Umbilical cord (tissue), 1 donor: ENCODE measurements at regions not wholly inside any gene's neighbourhood (a gene's known extent, or its start where the extent isn't known, plus 50 kb on each side); places are given as distances from the start of the nearest gene placed in this dataset.

ENCODE experiments used
- DNase-seq: peaks from one replicate; pipeline ENCODE4 v3.0.0-alpha.2; 2015; ENCODE audit warnings: low spot score

- DNase-seq, result no peak
Measured at GRCh38 chr13:82822935-82823334, 1059.3 kb downstream of the SLITRK1 start.

GRCh38 chr13:82817133-82817532 lies 1065.1 kb downstream of the SLITRK1 start:
- DNase-seq, result no peak

GRCh38 chr13:82815791-82816190 lies 1066.5 kb downstream of the SLITRK1 start:
- DNase-seq, result no peak

- no peak for DNase-seq
Measured at GRCh38 chr13:82803341-82803740, 1078.9 kb downstream of the SLITRK1 start.

GRCh38 chr13:82802528-82802927 lies 1079.7 kb downstream of the SLITRK1 start:
- no peak for DNase-seq

- DNase-seq, result no peak
Measured at GRCh38 chr13:82800391-82800790, 1081.9 kb downstream of the SLITRK1 start.

GRCh38 chr13:82797876-82798275 lies 1084.4 kb downstream of the SLITRK1 start:
- DNase-seq, result no peak

- no peak for DNase-seq
Measured at GRCh38 chr13:82791035-82791434, 1091.2 kb downstream of the SLITRK1 start.

GRCh38 chr13:82772816-82773215 lies 1109.5 kb downstream of the SLITRK1 start:
- no peak for DNase-seq

GRCh38 chr13:82766732-82767321 lies 1115.4 kb downstream of the SLITRK1 start:
- no peak for DNase-seq

- DNase-seq, result no peak
Measured at GRCh38 chr13:82758044-82758443, 1124.2 kb downstream of the SLITRK1 start.

GRCh38 chr13:82751206-82751605 lies 1131.1 kb downstream of the SLITRK1 start:
- DNase-seq, result no peak

- DNase-seq, result no peak
Measured at GRCh38 chr13:82749551-82749950, 1132.7 kb downstream of the SLITRK1 start.

- DNase-seq, result no peak
Measured at GRCh38 chr13:82747958-82748357, 1134.3 kb downstream of the SLITRK1 start.

GRCh38 chr13:82747291-82747690 lies 1135.0 kb downstream of the SLITRK1 start:
- no peak for DNase-seq

GRCh38 chr13:82740442-82740841 lies 1141.8 kb downstream of the SLITRK1 start:
- DNase-seq, result no peak

GRCh38 chr13:82739881-82740280 lies 1142.4 kb downstream of the SLITRK1 start:
- no peak for DNase-seq

GRCh38 chr13:82729401-82729800 lies 1152.9 kb downstream of the SLITRK1 start:
- no peak for DNase-seq

GRCh38 chr13:82720986-82721385 lies 1161.3 kb downstream of the SLITRK1 start:
- DNase-seq, result no peak

- DNase-seq, result no peak
Measured at GRCh38 chr13:82719987-82720386, 1162.3 kb downstream of the SLITRK1 start.

- DNase-seq, result no peak
Measured at GRCh38 chr13:82717249-82717648, 1165.0 kb downstream of the SLITRK1 start.

GRCh38 chr13:82713687-82714405 lies 1168.4 kb downstream of the SLITRK1 start:
- no peak for DNase-seq

- DNase-seq, result no peak
Measured at GRCh38 chr13:82702513-82702912, 1179.8 kb downstream of the SLITRK1 start.

- DNase-seq, result no peak
Measured at GRCh38 chr13:82701020-82701419, 1181.3 kb downstream of the SLITRK1 start.
